Loucy (cell line): ENCODE measurements at regions not wholly inside any gene's neighbourhood (a gene's known extent, or its start where the extent isn't known, plus 50 kb on each side); places are given as distances from the start of the nearest gene placed in this dataset.

Source experiments
- EZH2phosphoT487 ChIP-seq: fragments of 200-600 bp; IDR thresholded peaks from 2 replicates; pipeline ENCODE4 v1.6.1; 2018; ENCODE audit warnings: antibody characterized with exemption, mild to moderate bottlenecking, moderate library complexity, borderline replicate concordance
- TF ChIP-seq, protein P1 (sequence below): fragments of 200-600 bp; sonication (generic); conservative IDR thresholded peaks from 2 replicates; pipeline ENCODE4 v1.5.1; 2014; ENCODE audit warnings: mild to moderate bottlenecking, antibody characterized with exemption, low read length

DNA sequence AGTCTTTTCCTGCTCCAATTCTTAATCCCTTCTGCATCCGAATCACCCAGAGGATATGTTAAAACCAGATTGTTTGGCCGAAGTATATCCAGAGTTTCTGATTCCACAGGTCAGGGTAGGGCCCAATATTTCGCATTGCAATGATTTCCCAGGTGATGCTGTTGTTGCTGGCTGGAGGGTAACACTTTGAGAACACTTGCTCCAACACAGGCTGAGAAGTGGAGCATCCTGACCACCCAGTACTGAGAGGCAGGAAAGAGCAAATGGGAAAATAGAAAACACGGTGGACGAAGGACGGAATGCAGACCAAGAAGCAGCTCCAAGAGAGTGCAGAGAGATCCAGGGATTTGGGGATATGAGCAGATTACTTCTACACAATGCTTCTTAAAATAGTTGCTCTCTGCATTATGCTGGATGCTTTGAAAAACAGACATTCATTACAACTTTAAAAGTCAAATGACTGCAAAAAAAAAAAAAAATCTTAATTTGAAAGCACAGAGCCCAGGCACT, 362.2 kb upstream of the SLC14A2 start:
- TF ChIP-seq, protein P1, sequence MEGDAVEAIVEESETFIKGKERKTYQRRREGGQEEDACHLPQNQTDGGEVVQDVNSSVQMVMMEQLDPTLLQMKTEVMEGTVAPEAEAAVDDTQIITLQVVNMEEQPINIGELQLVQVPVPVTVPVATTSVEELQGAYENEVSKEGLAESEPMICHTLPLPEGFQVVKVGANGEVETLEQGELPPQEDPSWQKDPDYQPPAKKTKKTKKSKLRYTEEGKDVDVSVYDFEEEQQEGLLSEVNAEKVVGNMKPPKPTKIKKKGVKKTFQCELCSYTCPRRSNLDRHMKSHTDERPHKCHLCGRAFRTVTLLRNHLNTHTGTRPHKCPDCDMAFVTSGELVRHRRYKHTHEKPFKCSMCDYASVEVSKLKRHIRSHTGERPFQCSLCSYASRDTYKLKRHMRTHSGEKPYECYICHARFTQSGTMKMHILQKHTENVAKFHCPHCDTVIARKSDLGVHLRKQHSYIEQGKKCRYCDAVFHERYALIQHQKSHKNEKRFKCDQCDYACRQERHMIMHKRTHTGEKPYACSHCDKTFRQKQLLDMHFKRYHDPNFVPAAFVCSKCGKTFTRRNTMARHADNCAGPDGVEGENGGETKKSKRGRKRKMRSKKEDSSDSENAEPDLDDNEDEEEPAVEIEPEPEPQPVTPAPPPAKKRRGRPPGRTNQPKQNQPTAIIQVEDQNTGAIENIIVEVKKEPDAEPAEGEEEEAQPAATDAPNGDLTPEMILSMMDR, result no peak
- TF ChIP-seq EZH2phosphoT487, result no peak
